HepG2 (cell line): ENCODE measurements at regions not wholly inside any gene's neighbourhood (a gene's known extent, or its start where the extent isn't known, plus 50 kb on each side); places are given as distances from the start of the nearest gene placed in this dataset.

Experiments
- ATRX ChIP-seq: sonication (generic); formaldehyde crosslinking; IDR thresholded peaks from 2 replicates; pipeline ENCODE4 v1.4.0; 2020; ENCODE audit warnings: missing genetic modification reagents, borderline replicate concordance
- NR2C2 ChIP-seq: sonication (generic); formaldehyde crosslinking; IDR thresholded peaks from 2 replicates; pipeline ENCODE4 v1.4.0; 2020; ENCODE audit warnings: missing genetic modification reagents, mild to moderate bottlenecking, moderate library complexity, borderline replicate concordance
- POLR2A ChIP-seq, 2 experiments: IDR thresholded peaks; 2 replicates each; pipeline ENCODE4 v1.6.1; 2011; ENCODE audit warnings: low read depth in 2 of 2, low read length in 2 of 2, mild to moderate bottlenecking in 1 of 2, moderate library complexity in 1 of 2; ENCODE audit not compliant: insufficient read depth in 1 of 2
- TF ChIP-seq, protein P1 (sequence below): sonication (generic); formaldehyde crosslinking; IDR thresholded peaks from 2 replicates; pipeline ENCODE4 v1.5.0; 2020; ENCODE audit warnings: mild to moderate bottlenecking, missing genetic modification reagents, moderate library complexity
- TF ChIP-seq, protein P2 (sequence below): sonication (generic); formaldehyde crosslinking; IDR thresholded peaks from 2 replicates; pipeline ENCODE4 v1.4.0; 2020; ENCODE audit warnings: missing genetic modification reagents

DNA sequence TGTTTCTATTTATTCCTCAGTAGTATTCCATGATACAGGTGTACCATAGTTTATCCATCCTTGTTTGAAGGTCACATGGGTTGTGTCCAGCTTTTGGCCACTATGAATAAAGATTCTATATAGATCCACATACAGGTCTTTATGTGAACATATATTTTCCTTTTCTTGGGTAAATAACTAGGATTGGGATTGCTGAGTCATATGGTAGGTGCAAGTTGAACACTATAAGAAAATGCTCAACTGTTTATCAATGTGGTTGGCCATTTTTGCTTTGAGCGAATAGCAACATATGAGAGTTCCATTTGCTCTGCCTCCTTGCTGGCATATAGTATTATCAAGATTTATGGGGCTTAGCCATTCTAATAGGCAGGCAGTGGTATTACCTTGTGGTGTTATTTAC is 170.2 kb upstream of the KCNJ15 start:
- no peak for TF ChIP-seq ATRX (CRISPR knock-in tag)
- TF ChIP-seq POLR2A (IDR thresholded peaks at IDR 0.05; ENCODE audit: insufficient read depth in 1 of 2, low read depth in 2 of 2, low read length in 2 of 2): no peak
- TF ChIP-seq, protein P1, sequence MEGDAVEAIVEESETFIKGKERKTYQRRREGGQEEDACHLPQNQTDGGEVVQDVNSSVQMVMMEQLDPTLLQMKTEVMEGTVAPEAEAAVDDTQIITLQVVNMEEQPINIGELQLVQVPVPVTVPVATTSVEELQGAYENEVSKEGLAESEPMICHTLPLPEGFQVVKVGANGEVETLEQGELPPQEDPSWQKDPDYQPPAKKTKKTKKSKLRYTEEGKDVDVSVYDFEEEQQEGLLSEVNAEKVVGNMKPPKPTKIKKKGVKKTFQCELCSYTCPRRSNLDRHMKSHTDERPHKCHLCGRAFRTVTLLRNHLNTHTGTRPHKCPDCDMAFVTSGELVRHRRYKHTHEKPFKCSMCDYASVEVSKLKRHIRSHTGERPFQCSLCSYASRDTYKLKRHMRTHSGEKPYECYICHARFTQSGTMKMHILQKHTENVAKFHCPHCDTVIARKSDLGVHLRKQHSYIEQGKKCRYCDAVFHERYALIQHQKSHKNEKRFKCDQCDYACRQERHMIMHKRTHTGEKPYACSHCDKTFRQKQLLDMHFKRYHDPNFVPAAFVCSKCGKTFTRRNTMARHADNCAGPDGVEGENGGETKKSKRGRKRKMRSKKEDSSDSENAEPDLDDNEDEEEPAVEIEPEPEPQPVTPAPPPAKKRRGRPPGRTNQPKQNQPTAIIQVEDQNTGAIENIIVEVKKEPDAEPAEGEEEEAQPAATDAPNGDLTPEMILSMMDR (CRISPR knock-in tag): no peak
- no peak for TF ChIP-seq NR2C2 (CRISPR knock-in tag)
- TF ChIP-seq, protein P2, sequence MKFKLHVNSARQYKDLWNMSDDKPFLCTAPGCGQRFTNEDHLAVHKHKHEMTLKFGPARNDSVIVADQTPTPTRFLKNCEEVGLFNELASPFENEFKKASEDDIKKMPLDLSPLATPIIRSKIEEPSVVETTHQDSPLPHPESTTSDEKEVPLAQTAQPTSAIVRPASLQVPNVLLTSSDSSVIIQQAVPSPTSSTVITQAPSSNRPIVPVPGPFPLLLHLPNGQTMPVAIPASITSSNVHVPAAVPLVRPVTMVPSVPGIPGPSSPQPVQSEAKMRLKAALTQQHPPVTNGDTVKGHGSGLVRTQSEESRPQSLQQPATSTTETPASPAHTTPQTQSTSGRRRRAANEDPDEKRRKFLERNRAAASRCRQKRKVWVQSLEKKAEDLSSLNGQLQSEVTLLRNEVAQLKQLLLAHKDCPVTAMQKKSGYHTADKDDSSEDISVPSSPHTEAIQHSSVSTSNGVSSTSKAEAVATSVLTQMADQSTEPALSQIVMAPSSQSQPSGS (CRISPR knock-in tag): no peak
